H9 (cell line): ENCODE measurements at regions not wholly inside any gene's neighbourhood (a gene's known extent, or its start where the extent isn't known, plus 50 kb on each side); places are given as distances from the start of the nearest gene placed in this dataset.

ENCODE experiments used
- DNase-seq: peaks from one replicate; pipeline ENCODE4 v3.0.0-alpha.2; 2017
- H2AFZ ChIP-seq: one replicate; pipeline ENCODE4 v1.6.1; 2013; ENCODE audit warnings: mild to moderate bottlenecking, low read length, control low read depth, moderate library complexity
- H2AK5ac ChIP-seq: 2 replicates; pipeline ENCODE4 v1.6.1; 2013; ENCODE audit warnings: low read length, control low read depth, mixed read lengths; ENCODE audit not compliant: insufficient read length
- H2BK120ac ChIP-seq: one replicate; pipeline ENCODE4 v1.6.1; 2013; ENCODE audit warnings: low read depth, mild to moderate bottlenecking, low read length, control low read depth, inconsistent platforms; ENCODE audit not compliant: poor library complexity, severe bottlenecking
- H2BK12ac ChIP-seq: 2 replicates; pipeline ENCODE4 v1.6.1; 2013; ENCODE audit warnings: low read length, control low read depth, mixed read lengths, low read depth; ENCODE audit not compliant: insufficient read length
- H2BK15ac ChIP-seq: 2 replicates; pipeline ENCODE4 v1.6.1; 2013; ENCODE audit warnings: low read depth, low read length, control low read depth
- H2BK20ac ChIP-seq: one replicate; pipeline ENCODE4 v1.6.1; 2013; ENCODE audit warnings: low read depth, mild to moderate bottlenecking, low read length, control low read depth, inconsistent platforms; ENCODE audit not compliant: poor library complexity, severe bottlenecking
- H2BK5ac ChIP-seq: 2 replicates; pipeline ENCODE4 v1.6.1; 2013; ENCODE audit warnings: low read length, control low read depth, mixed read lengths; ENCODE audit not compliant: insufficient read length
- H3K14ac ChIP-seq: 2 replicates; pipeline ENCODE4 v1.6.1; 2013; ENCODE audit warnings: low read length, control low read depth; ENCODE audit not compliant: insufficient read depth
- H3K18ac ChIP-seq: 2 replicates; pipeline ENCODE4 v1.6.1; 2013; ENCODE audit warnings: low read depth, mild to moderate bottlenecking, mixed read lengths, low read length, control low read depth; ENCODE audit not compliant: insufficient read length
- H3K23ac ChIP-seq: 2 replicates; pipeline ENCODE4 v1.6.1; 2013; ENCODE audit warnings: low read length, control low read depth, mixed read lengths, low read depth; ENCODE audit not compliant: insufficient read length
- H3K23me2 ChIP-seq: 2 replicates; pipeline ENCODE4 v1.6.1; 2013; ENCODE audit warnings: low read depth, mild to moderate bottlenecking, mixed read lengths, low read length, control low read depth; ENCODE audit not compliant: insufficient read length, poor library complexity, severe bottlenecking
- H3K27ac ChIP-seq: 2 replicates; pipeline ENCODE4 v1.5.1; 2013; ENCODE audit warnings: low read length, control low read depth, mixed read lengths, low read depth; ENCODE audit not compliant: insufficient read length
- H3K27me3 ChIP-seq: 2 replicates; pipeline ENCODE4 v1.6.1; 2013; ENCODE audit warnings: low read length, control low read depth, inconsistent platforms; ENCODE audit not compliant: insufficient read depth
- H3K4ac ChIP-seq: 2 replicates; pipeline ENCODE4 v1.6.1; 2013; ENCODE audit warnings: low read depth, mild to moderate bottlenecking, control low read depth, inconsistent platforms, low read length, moderate library complexity
- H3K4me1 ChIP-seq: 2 replicates; pipeline ENCODE4 v1.6.1; 2013; ENCODE audit warnings: low read length, control low read depth, inconsistent platforms; ENCODE audit not compliant: insufficient read depth
- H3K4me2 ChIP-seq: 2 replicates; pipeline ENCODE4 v1.6.1; 2013; ENCODE audit warnings: low read length, control low read depth, mixed read lengths; ENCODE audit not compliant: insufficient read length, insufficient read depth
- H3K56ac ChIP-seq: 2 replicates; pipeline ENCODE4 v1.6.1; 2013; ENCODE audit warnings: low read depth, mild to moderate bottlenecking, mixed read lengths, low read length, control low read depth; ENCODE audit not compliant: insufficient read length
- H3K79me1 ChIP-seq: 2 replicates; pipeline ENCODE4 v1.6.1; 2013; ENCODE audit warnings: low read depth, mild to moderate bottlenecking, moderate library complexity, low read length, control low read depth, inconsistent platforms; ENCODE audit not compliant: insufficient read depth, poor library complexity, severe bottlenecking
- H3K79me2 ChIP-seq: 2 replicates; pipeline ENCODE4 v1.6.1; 2013; ENCODE audit warnings: low read length, control low read depth, inconsistent platforms; ENCODE audit not compliant: insufficient read depth
- H3K9ac ChIP-seq: 2 replicates; pipeline ENCODE4 v1.6.1; 2013; ENCODE audit warnings: low read length, control low read depth, mixed read lengths; ENCODE audit not compliant: insufficient read length; ENCODE audit errors: extremely low read depth
- H3K9me3 ChIP-seq: one replicate; pipeline ENCODE4 v1.6.1; 2013; ENCODE audit warnings: low read depth, low read length, inconsistent platforms; ENCODE audit not compliant: control insufficient read depth
- H3T11ph ChIP-seq: one replicate; pipeline ENCODE4 v1.6.1; 2013; ENCODE audit warnings: mild to moderate bottlenecking, low read length, control low read depth, inconsistent platforms
- H4K20me1 ChIP-seq: one replicate; pipeline ENCODE4 v1.6.1; 2013; ENCODE audit not compliant: control insufficient read depth, insufficient read length, insufficient read depth
- H4K5ac ChIP-seq: 2 replicates; pipeline ENCODE4 v1.6.1; 2013; ENCODE audit warnings: low read depth, mild to moderate bottlenecking, mixed read lengths, low read length, control low read depth; ENCODE audit not compliant: insufficient read length
- H4K8ac ChIP-seq: replicated peaks from 2 replicates; pipeline ENCODE4 v1.6.1; 2013; ENCODE audit warnings: low read length, control low read depth, mixed read lengths, low read depth; ENCODE audit not compliant: insufficient read length
- H4K91ac ChIP-seq: 2 replicates; pipeline ENCODE4 v1.6.1; 2013; ENCODE audit warnings: low read depth, mild to moderate bottlenecking, moderate library complexity, mixed read lengths, low read length, control low read depth; ENCODE audit not compliant: insufficient read length
- H3K27ac Mint-ChIP-seq, 3 experiments: 2 replicates in 2 of 3; 3 replicates in 1 of 3; pipeline ENCODE4 v1.8.0; 2020 to 2021; ENCODE audit warnings: mixed read lengths in 3 of 3, mild to moderate bottlenecking in 1 of 3, moderate library complexity in 1 of 3
- H3K27me3 Mint-ChIP-seq: 2 replicates; pipeline ENCODE4 v1.8.0; 2021; ENCODE audit warnings: low read depth, mild to moderate bottlenecking, moderate library complexity, mixed read lengths
- H3K36me3 Mint-ChIP-seq, 3 experiments: 2 replicates in 2 of 3; 3 replicates in 1 of 3; pipeline ENCODE4 v1.8.0; 2020 to 2021; ENCODE audit warnings: low read depth in 3 of 3, mixed read lengths in 3 of 3; ENCODE audit not compliant: insufficient read depth in 1 of 3
- H3K4me1 Mint-ChIP-seq, 2 experiments: 2 replicates each; pipeline ENCODE4 v1.8.0; 2020; ENCODE audit warnings: mixed read lengths in 2 of 2
- H3K4me3 Mint-ChIP-seq, 2 experiments: 2 replicates in 1 of 2; 3 replicates in 1 of 2; pipeline ENCODE4 v1.8.0; 2020 to 2021; ENCODE audit warnings: mild to moderate bottlenecking in 2 of 2, mixed read lengths in 2 of 2, moderate library complexity in 1 of 2
- H3K9me3 Mint-ChIP-seq, 2 experiments: 2 replicates in 1 of 2; 3 replicates in 1 of 2; pipeline ENCODE4 v1.8.0; 2020; ENCODE audit warnings: mild to moderate bottlenecking in 2 of 2, mixed read lengths in 2 of 2, moderate library complexity in 1 of 2
- WGBS: extraction: QIAGEN DNeasy Blood & Tissue Kit; methylation state at CpG from one replicate; pipeline ENCODE4 v1.1.7; 2013; ENCODE audit warnings: missing lambda C conversion rate, low lambda C conversion rate, mixed read lengths; ENCODE audit not compliant: insufficient read length; ENCODE audit errors: extremely low coverage; 5-methylcytosine and 5-hydroxymethylcytosine counted together
- TF ChIP-seq, protein P1 (sequence below): fragments of 200-600 bp; sonication (generic); conservative IDR thresholded peaks from 3 replicates; pipeline ENCODE4 v1.8.0; 2021; ENCODE audit warnings: antibody characterized with exemption, mild to moderate bottlenecking

DNA sequence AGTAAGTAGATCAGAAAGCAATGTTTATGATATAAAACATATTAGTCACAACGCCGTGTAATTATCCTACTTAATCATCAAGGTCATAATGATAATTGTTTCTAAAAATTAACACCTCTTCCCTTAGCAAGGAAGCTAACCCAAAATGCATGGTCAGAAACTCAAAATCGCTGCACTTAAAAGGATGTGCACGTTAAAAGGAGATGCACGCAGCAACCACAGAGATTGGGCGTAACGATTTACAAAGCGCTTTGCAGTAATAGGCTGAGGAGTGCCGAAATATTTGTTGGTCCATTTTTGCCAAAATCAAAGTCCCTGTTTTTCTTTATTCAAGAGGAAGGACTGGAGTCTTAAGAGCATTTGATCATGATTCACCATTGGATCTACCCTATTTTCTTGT, 1077.2 kb downstream of the VRK1 start:
- Histone ChIP-seq H2BK120ac (no peak overlapping the region), H4K5ac (no peak overlapping the region), H3T11ph (no peak overlapping the region), H3K9me3 (no peaks in the 10 kb centered on the region), H2BK20ac (no peak overlapping the region), H3K14ac (no peak overlapping the region), H2BK15ac (no peak overlapping the region), H4K8ac (no peak overlapping the region), H4K20me1 (no peaks in the 10 kb centered on the region), H2AFZ (no peak overlapping the region), H3K23ac (no peak overlapping the region), H3K9ac (no peak overlapping the region), H3K56ac (no peak overlapping the region), H4K91ac (no peak overlapping the region), H3K79me2 (no peaks in the 10 kb centered on the region), H2AK5ac (no peak overlapping the region), H3K4me1 (peaks cover 7% of the 10 kb centered on the region; the same call in 1 of the 2 replicates), H3K27me3 (no peaks in the 10 kb centered on the region), H3K27ac (no peak overlapping the region), H2BK12ac (no peak overlapping the region), H2BK5ac (no peak overlapping the region), H3K4me2 (no peak overlapping the region), H3K4ac (no peak overlapping the region), H3K79me1 (no peaks in the 10 kb centered on the region), H3K18ac (no peak overlapping the region), H3K23me2 (no peaks in the 10 kb centered on the region)
- H3K36me3 Mint-ChIP-seq: no peaks in the 10 kb centered on the region
- DNase-seq: no peak
- H3K27me3 Mint-ChIP-seq: no peaks in the 10 kb centered on the region; the same call in 1 of the 2 replicates
- whole genome bisulfite sequencing: no CpG with 5 or more reads among the region's 9 CpGs
- no peak overlapping the region for H3K27ac Mint-ChIP-seq
- H3K4me1 Mint-ChIP-seq: peaks cover 19 to 20% of the 10 kb centered on the region in 2 experiments
- no peaks in the 10 kb centered on the region for H3K9me3 Mint-ChIP-seq
- H3K4me3 Mint-ChIP-seq: no peak overlapping the region
- TF ChIP-seq, protein P1, sequence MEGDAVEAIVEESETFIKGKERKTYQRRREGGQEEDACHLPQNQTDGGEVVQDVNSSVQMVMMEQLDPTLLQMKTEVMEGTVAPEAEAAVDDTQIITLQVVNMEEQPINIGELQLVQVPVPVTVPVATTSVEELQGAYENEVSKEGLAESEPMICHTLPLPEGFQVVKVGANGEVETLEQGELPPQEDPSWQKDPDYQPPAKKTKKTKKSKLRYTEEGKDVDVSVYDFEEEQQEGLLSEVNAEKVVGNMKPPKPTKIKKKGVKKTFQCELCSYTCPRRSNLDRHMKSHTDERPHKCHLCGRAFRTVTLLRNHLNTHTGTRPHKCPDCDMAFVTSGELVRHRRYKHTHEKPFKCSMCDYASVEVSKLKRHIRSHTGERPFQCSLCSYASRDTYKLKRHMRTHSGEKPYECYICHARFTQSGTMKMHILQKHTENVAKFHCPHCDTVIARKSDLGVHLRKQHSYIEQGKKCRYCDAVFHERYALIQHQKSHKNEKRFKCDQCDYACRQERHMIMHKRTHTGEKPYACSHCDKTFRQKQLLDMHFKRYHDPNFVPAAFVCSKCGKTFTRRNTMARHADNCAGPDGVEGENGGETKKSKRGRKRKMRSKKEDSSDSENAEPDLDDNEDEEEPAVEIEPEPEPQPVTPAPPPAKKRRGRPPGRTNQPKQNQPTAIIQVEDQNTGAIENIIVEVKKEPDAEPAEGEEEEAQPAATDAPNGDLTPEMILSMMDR: no peak
